ENCODE measurements at regions not wholly inside any gene's neighbourhood (a gene's known extent, or its start where the extent isn't known, plus 50 kb on each side); places are given as distances from the start of the nearest gene placed in this dataset.
A peak's percentile ranks its signal among the peaks of the same experiment; 100 is the strongest.

- no peaks in the 10 kb centered on the region for H3K36me3 ChIP-seq (replicated peaks in 1 of 2)
These were observed 115.8 kb upstream of the ZRANB2 start for GRCh38 chr1:71196685-71197084.

GRCh38 chr1:71193153-71193552 lies 112.3 kb upstream of the ZRANB2 start:
- intact Hi-C loops (cut with DNase I), result no loop called here
- Histone ChIP-seq H3K4me3 (no peak overlapping the region), H3K4me1 (replicated peaks in 1 of 2) (no peaks in the 10 kb centered on the region), H3K27me3 (no peaks in the 10 kb centered on the region), H3K27ac (no peak overlapping the region), H3K9me3 (replicated peaks in 1 of 3) (no peaks in the 10 kb centered on the region), H3K36me3 (replicated peaks in 1 of 2) (no peaks in the 10 kb centered on the region)
- WGBS, 4 donors, result 41 to 48% (median 42%) methylated on average over 1 of the region's 1 CpG
- TF ChIP-seq POLR2A (IDR thresholded peaks at IDR 0.05) (no peak), CTCF (IDR thresholded peaks at IDR 0.05) (no peak)
- DNase-seq, result peak in 2 of 7 donors; percentile 9 to 17

More at GRCh38 chr1:71196685-71197084, 115.8 kb upstream of the ZRANB2 start:
- no peaks in the 10 kb centered on the region for H3K27me3 ChIP-seq
- TF ChIP-seq POLR2A (IDR thresholded peaks at IDR 0.05) (no peak), CTCF (IDR thresholded peaks at IDR 0.05) (peak in 5 of 6 experiments; percentile 8 to 51 (median 22))
- no peak overlapping the region for H3K4me3 ChIP-seq
- no peaks in the 10 kb centered on the region for H3K9me3 ChIP-seq (replicated peaks in 1 of 3)
- no peak overlapping the region for H3K27ac ChIP-seq
- no peaks in the 10 kb centered on the region for H3K4me1 ChIP-seq (replicated peaks in 1 of 2)
- intact Hi-C loops (cut with DNase I), result no loop called here
- DNase-seq, result no peak

GRCh38 chr1:71191520-71191919 lies 110.7 kb upstream of the ZRANB2 start:
- H3K27me3 ChIP-seq, result no peaks in the 10 kb centered on the region
- no peak overlapping the region for H3K4me3 ChIP-seq
- H3K4me1 ChIP-seq (replicated peaks in 1 of 2), result no peaks in the 10 kb centered on the region
- H3K36me3 ChIP-seq (replicated peaks in 1 of 2), result no peaks in the 10 kb centered on the region
- TF ChIP-seq POLR2A (IDR thresholded peaks at IDR 0.05) (no peak), CTCF (IDR thresholded peaks at IDR 0.05) (no peak)
- H3K9me3 ChIP-seq (replicated peaks in 1 of 3), result no peaks in the 10 kb centered on the region
- H3K27ac ChIP-seq, result no peak overlapping the region
- DNase-seq, result no peak
- 88 to 100% (median 95%) methylated on average over 1 of the region's 1 CpG for WGBS, 4 donors
- intact Hi-C loops (cut with DNase I), result no loop called here

- Histone ChIP-seq H3K9me3 (replicated peaks in 1 of 3) (no peaks in the 10 kb centered on the region), H3K4me1 (replicated peaks in 1 of 2) (no peaks in the 10 kb centered on the region), H3K27ac (no peak overlapping the region), H3K4me3 (no peak overlapping the region), H3K27me3 (no peaks in the 10 kb centered on the region), H3K36me3 (replicated peaks in 1 of 2) (no peaks in the 10 kb centered on the region)
- intact Hi-C loops (cut with DNase I), result no loop called here
- TF ChIP-seq POLR2A (IDR thresholded peaks at IDR 0.05), result no peak
- TF ChIP-seq CTCF (IDR thresholded peaks at IDR 0.05), result no peak
- WGBS, 4 donors, result 88 to 94% (median 91%) methylated on average over 5 of the region's 5 CpGs
- no peak for DNase-seq
These were observed 110.0 kb upstream of the ZRANB2 start for GRCh38 chr1:71190843-71191242.

Data from adrenal gland (tissue), 9 donors.